Dermis microvascular lymphatic vessel endothelial cell (primary cell): ENCODE measurements at regions not wholly inside any gene's neighbourhood (a gene's known extent, or its start where the extent isn't known, plus 50 kb on each side); places are given as distances from the start of the nearest gene placed in this dataset.

Source experiments
- DNase-seq, 2 donors: peaks; one replicate each; pipeline versions ENCODE4 v3.0.0 to v3.0.0-alpha.2; 2010; ENCODE audit warnings: low read depth in 2 of 2

DNA sequence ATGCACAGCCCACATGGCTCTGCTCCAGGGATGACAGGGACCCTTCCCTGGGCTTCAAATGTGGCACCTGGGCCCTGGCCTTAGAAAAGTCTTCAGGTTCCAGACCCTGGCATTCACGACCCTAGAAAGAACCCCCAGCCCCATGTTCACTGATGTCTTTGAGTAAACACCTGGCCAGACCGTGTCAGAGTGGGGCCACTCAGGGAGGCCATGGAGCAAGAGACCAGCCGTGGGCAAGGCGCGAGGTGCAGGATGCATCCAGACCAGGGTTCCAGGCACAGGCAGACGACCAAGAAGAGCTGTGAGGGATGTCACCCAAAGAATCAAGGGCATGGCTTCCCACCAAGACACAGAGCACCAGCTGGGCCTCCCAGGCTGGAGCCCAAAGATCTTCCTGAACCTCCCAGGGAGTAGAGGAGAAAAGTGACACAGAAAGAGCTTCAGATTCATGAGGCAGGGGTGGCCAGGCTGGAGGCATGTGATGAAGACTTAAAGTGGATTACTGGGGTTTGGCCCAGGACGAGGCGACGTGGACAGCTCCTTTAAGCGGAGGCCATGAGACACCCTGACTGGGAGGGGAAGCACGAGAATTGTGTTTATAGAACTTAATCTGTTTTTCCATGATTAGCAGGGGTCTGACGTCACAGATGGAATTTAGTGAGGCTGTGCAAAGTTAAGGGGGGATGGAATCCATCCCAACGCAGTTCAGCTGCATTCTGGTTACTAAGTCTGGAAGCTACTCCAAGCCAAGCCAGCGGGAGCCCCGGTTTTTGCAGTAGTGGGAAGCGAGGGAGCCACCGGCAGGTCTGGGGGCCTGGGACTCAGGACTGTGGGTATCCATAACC, 61.6 kb downstream of the ARL6IP4 start:
- no peak for DNase-seq

DNA sequence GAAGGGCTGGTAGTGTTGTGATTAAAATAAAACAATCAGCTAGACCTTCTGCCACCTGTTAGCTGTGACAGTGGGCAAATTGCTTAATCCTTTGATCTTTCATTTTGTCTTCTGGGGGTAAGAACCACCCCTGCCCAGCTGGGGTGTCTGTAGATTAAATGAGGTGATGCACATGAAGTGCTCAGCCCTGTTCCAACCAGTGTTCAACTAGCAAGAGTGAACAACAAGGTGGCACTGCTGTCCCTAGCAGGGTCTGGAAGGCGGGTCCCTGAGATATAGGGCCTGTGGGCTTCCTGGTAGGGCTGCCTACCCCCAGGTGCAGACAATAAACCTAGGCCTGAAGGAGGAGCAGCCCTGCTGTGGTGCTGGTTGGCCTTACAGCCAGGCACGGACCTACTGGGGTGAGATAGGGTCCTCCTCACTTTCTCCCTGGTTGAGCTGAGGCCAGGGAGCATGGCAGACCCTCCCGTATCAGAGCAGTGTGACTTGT, 60.6 kb downstream of the ARL6IP4 start:
- DNase-seq, result no peak

DNA sequence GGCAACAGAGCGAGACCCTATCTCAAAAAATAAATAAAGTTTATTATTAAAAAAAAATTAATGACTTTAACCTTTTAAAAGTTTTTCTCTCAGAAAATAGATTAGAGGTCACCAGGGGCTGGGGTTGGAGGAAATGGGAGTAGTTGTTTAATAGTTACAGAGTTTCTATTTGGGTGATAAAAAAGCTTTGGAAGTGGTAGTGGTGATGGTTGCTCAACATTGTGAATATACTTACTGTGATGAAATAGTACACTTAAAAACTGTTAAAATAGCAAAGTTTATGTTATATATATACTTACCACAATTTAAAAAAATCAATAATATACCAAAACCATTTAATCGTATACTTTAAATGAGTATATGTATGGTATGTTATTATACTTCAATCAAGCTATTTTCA, 59.6 kb downstream of the ARL6IP4 start:
- DNase-seq, result no peak

DNA sequence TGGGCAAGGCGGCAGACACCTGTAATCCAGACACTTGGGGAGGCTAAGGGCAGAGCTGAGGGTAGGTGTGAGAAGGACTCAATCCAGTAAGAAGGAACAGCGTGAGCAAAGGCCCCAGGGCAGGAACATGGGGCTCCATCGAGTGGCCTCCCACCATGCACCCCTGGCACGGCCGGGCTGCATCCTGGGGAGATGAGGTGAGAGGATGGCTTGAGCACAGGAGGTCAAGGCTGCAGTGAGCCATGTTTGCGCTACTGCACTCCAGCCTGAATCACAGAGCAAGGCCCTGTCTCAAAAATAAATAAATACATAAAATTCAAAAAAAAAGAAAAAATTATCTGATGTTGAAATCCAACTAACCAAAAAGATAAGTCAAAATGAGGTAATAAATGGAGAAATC, 58.5 kb downstream of the ARL6IP4 start:
- DNase-seq, result no peak

DNA sequence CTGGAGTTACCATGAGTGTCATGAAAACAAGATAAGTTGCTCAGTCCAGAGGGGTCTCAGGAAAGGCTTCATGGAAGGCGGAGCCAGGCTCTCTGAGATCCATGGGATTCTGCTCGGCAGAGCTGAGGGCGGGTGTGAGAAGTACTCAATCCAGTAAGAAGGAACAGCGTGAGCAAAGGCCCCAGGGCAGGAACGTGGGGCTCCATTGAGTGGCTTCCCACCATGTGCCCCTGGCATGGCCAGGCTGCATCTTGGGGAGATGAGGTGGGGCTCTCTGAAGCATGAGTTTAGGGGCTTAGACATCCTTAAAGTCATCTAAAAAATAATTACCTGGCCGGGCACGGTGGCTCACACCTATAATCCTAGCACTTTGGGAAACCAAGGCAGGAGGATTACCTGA, 58.0 kb downstream of the ARL6IP4 start:
- DNase-seq, result no peak

DNA sequence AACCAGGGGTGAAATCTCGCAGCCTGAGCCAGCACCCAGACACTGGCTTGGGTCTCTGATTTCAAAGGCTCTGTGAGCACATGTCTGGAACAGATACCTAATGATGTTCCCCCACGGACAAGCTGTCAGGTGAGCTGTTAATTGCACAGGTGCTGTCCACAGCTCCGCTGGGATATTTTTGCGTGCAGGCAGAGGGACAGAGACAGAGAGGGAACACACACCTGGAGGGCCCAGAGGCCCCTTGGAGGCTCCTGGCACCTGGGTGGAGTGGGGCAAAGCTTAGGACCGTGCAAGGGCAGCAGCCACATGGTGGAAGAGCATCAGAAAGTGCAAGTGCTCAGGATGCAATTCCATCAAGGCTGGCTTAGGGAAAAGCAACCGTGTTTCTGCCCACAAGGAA, 57.3 kb downstream of the ARL6IP4 start:
- DNase-seq, result no peak

DNA sequence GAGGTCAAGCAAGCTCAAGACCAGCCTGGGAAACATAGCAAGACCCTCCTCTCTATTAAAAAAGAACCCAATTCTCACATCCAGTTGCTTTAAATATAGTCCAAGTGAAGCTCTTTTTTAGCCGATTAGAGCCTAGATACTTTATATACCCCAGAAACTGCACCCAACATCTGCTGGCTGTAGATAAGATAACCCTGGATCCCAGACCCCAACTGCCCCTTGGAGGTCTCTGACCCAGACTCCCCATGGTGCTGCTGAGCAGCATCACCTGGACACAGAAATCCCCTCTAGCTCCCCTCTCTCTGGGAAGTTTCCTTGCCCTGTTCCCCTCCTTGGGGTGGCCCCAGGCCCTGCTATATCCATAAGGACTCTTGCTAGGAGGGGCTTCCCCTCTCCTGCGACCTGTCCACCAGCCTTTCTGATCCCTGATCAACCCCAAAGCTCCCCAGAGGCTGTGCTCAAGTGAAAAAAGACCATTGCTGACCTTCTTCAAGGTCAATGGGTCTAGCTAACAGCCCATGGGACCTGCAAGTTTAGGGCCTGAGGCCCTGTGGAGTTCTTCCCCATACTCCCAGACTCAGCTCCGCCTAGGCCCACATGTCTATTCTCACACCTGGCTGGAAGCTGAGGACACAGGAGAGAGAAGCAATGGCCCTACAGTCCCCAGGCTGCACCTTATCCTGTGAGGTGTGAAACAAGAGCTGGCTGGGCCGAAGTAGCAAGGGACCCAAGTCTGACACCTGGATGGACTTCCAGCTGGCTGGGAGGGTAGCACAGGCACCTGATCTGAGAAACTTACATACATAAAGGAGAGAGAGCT, 56.2 kb downstream of the ARL6IP4 start:
- DNase-seq, result no peak

DNA sequence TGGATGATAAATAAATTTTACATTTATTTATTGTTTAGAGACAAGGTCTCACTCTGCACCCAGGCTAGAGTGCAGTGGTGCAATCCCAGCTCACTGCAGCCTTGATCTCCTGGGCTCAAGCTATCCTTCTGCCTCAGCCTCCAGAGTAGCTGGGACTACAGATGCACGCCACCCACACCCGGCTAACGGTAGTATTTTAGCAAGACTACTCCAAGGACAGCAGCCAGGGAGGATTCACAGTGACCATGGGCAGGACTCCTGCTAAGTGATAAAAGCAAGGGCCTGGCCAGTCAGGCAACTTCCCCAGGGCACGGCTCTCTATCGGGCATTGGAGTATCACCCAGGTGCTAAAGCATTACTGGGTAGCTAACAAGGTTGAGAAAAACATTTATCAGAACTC, 55.4 kb downstream of the ARL6IP4 start:
- no peak for DNase-seq

DNA sequence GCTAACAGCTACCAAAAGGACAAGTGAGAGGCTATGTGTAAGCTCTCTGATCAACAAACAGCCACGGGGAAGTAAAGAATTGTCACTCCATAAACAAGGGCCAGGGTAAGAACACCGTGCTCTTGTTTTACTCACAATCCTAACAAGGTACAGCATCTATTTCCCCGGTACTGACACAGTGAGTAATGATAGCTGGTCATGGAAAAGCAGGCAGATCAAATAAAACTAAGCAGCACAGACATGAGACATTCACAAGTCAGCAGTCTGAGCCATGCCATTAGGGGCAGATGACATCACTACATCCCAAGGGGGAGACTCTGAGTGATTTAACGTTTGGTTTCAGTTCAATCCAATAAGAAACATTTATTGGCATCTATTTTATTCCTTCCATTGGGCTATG, 54.4 kb downstream of the ARL6IP4 start:
- peak in 1 of 2 donors; percentile 46 for DNase-seq

DNA sequence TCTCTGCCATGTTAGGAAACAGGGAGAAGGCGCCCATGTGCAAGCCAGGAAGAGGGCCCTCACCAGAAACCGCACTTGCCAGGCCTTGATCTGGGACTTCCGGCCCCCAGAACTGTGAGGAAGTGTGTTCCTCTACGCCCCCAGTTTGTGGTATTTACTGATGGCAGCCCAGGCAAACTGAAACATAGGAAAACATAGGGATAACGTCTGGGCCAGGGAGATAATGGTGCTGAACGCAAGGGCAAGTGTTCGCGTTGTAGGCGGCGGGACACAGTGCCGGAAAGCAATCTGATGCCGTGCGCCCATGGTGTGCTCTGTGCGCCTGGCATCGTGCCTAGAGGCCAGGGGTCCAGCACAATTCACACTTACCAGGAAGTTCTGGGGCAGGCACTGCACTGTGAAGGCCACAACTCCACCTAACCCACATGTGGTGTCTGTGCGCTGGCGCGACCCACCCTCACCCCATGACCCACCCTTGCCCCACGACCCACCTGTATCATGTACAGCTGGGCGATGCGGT, 53.6 kb downstream of the ARL6IP4 start:
- DNase-seq, result peak in 1 of 2 donors; percentile 11

DNA sequence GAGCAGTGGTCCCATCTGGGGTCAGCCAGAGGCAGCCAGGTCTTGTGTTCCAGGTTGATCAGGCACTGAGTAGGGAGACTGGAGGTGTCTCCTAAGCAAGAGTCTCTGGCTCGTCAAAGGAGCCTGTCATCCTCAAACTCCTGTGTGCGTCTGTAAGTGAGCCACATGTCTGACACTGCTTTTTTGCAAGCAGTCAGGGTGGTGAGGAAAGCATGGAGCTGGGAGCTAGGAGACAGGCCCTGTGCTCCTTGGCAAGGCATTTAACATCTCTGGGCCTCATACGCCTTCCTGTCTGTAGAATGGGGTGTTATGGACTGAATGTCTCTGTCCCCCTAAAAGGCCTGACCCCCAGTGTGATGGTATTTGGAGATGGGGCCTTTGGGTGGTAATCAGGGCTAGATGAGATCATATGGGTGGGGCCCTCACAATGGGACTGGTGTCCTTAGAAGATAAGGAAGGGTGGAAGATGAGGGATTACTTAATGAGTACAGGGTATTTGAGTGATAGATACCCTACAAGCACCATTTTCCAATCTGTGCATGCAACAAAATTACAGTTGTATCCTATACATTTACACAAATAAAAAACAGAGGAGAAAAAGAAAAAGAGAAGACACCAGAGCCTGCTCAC, 53.0 kb downstream of the ARL6IP4 start:
- no peak for DNase-seq

DNA sequence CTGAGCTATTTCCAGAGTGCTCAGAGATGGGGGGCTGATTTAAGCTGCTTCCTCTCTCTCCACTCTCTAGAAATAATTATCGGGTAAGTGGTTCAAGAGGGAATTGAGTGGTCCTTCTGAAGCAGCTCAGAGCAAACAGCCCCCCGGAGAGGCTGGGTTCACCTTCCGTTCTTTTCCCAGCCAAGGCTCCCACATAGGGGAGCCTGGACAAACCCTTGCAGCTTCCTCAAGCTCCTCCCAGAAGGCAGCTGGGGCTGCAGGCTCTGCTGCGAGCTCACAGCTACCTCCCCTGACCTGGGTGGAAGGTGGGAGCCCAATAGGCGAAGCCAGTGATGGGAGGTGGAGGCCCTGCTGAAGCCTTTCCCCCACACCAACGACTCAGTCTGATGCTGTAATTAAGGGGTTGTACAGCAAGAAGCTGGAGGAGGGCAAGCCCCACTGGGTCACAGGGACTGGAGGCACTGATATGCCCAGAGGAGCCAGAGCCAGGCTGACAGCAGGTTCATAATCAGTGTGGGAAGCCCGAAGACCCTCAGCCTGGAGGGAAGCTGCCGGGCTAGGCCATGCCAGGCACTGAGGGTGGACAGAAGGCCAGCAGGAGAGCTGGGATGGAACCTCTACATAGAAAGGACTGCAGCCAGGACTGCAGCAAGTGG, 52.4 kb downstream of the ARL6IP4 start:
- DNase-seq, result no peak
